Loucy (cell line): ENCODE measurements at regions not wholly inside any gene's neighbourhood (a gene's known extent, or its start where the extent isn't known, plus 50 kb on each side); places are given as distances from the start of the nearest gene placed in this dataset.

ENCODE experiments used
- H2AFZ ChIP-seq: fragments of 200-600 bp; sonication (generic); 2 replicates; pipeline ENCODE4 v1.6.0; 2016; ENCODE audit warnings: antibody characterized with exemption, mild to moderate bottlenecking, low read length, moderate library complexity
- H3F3A ChIP-seq: fragments of 200-600 bp; 2 replicates; pipeline ENCODE4 v1.6.0; 2016; ENCODE audit warnings: antibody characterized with exemption, low read depth, mild to moderate bottlenecking
- H3K27me3 ChIP-seq: fragments of 200-600 bp; sonication (generic); 2 replicates; pipeline ENCODE4 v1.6.1; 2014; ENCODE audit warnings: low read length, mild to moderate bottlenecking; ENCODE audit not compliant: insufficient read depth, poor library complexity, severe bottlenecking
- H3K36me3 ChIP-seq: fragments of 200-600 bp; sonication (generic); 2 replicates; pipeline ENCODE4 v1.6.1; 2016; ENCODE audit warnings: low read length; ENCODE audit not compliant: insufficient read depth
- H3K4me1 ChIP-seq: fragments of 200-600 bp; sonication (generic); 2 replicates; pipeline ENCODE4 v1.5.1; 2014; ENCODE audit warnings: low read length, mild to moderate bottlenecking; ENCODE audit not compliant: insufficient read depth, poor library complexity, severe bottlenecking
- H3K4me2 ChIP-seq: fragments of 200-600 bp; sonication (generic); 2 replicates; pipeline ENCODE4 v1.6.0; 2014; ENCODE audit warnings: antibody characterized with exemption, low read length, low read depth, mild to moderate bottlenecking; ENCODE audit not compliant: poor library complexity, severe bottlenecking
- H3K4me3 ChIP-seq: fragments of 200-600 bp; sonication (generic); 2 replicates; pipeline ENCODE4 v1.5.1; 2014; ENCODE audit warnings: low read length, mild to moderate bottlenecking, mixed read lengths; ENCODE audit not compliant: poor library complexity, severe bottlenecking
- H3K79me2 ChIP-seq: fragments of 200-600 bp; sonication (generic); 2 replicates; pipeline ENCODE4 v1.6.1; 2014; ENCODE audit warnings: low read length; ENCODE audit not compliant: insufficient read depth
- H3K9ac ChIP-seq: fragments of 200-600 bp; sonication (generic); 2 replicates; pipeline ENCODE4 v1.6.0; 2014; ENCODE audit warnings: mild to moderate bottlenecking, low read depth, low read length, moderate library complexity; ENCODE audit not compliant: poor library complexity, severe bottlenecking
- H3K9me2 ChIP-seq: fragments of 200-600 bp; sonication (generic); replicated peaks from 2 replicates; pipeline ENCODE4 v1.6.1; 2016; ENCODE audit warnings: low read depth, low read length, mixed read lengths
- H3K9me3 ChIP-seq: fragments of 200-600 bp; sonication (generic); 2 replicates; pipeline ENCODE4 v1.6.1; 2014; ENCODE audit warnings: mild to moderate bottlenecking, antibody characterized with exemption, low read length, low read depth; ENCODE audit not compliant: insufficient read depth
- H4K20me1 ChIP-seq: fragments of 200-600 bp; sonication (generic); 2 replicates; pipeline ENCODE4 v1.6.0; 2014; ENCODE audit warnings: antibody characterized with exemption, low read length, mild to moderate bottlenecking; ENCODE audit not compliant: insufficient read depth, poor library complexity, severe bottlenecking
- EZH2phosphoT487 ChIP-seq: fragments of 200-600 bp; IDR thresholded peaks from 2 replicates; pipeline ENCODE4 v1.6.1; 2018; ENCODE audit warnings: antibody characterized with exemption, mild to moderate bottlenecking, moderate library complexity, borderline replicate concordance
- TF ChIP-seq, protein P1 (sequence below): fragments of 200-600 bp; sonication (generic); conservative IDR thresholded peaks from 2 replicates; pipeline ENCODE4 v1.5.1; 2014; ENCODE audit warnings: mild to moderate bottlenecking, antibody characterized with exemption, low read length

DNA sequence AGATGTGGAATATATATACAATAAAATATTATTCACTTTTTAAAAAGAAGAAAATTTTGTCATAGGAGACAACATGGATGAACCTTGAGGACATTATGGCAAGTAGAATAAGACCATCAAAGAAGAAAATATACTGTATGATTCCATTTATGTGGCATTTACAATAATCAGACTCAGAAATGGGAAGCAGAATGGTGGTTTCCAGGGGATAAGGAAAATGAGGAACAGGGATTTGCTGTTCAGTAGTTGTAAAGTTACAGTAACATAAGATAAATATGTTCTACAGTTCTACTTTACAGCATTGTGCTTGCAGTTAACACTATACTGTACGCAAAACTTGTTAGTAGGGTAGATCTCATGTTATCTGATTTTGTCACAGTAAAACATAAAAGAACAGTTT lies 1271.0 kb downstream of the LRFN5 start:
- no peaks in the 10 kb centered on the region for H3K36me3 ChIP-seq
- no peak overlapping the region for H3K4me2 ChIP-seq
- no peak overlapping the region for H2AFZ ChIP-seq
- H3K4me1 ChIP-seq: no peaks in the 10 kb centered on the region
- no peaks in the 10 kb centered on the region for H3K79me2 ChIP-seq
- no peaks in the 10 kb centered on the region for H3K9me3 ChIP-seq
- no peaks in the 10 kb centered on the region for H3K9me2 ChIP-seq
- no peak overlapping the region for H3K9ac ChIP-seq
- no peaks in the 10 kb centered on the region for H4K20me1 ChIP-seq
- no peaks in the 10 kb centered on the region for H3F3A ChIP-seq
- H3K4me3 ChIP-seq: no peak overlapping the region
- H3K27me3 ChIP-seq: no peaks in the 10 kb centered on the region
- TF ChIP-seq, protein P1, sequence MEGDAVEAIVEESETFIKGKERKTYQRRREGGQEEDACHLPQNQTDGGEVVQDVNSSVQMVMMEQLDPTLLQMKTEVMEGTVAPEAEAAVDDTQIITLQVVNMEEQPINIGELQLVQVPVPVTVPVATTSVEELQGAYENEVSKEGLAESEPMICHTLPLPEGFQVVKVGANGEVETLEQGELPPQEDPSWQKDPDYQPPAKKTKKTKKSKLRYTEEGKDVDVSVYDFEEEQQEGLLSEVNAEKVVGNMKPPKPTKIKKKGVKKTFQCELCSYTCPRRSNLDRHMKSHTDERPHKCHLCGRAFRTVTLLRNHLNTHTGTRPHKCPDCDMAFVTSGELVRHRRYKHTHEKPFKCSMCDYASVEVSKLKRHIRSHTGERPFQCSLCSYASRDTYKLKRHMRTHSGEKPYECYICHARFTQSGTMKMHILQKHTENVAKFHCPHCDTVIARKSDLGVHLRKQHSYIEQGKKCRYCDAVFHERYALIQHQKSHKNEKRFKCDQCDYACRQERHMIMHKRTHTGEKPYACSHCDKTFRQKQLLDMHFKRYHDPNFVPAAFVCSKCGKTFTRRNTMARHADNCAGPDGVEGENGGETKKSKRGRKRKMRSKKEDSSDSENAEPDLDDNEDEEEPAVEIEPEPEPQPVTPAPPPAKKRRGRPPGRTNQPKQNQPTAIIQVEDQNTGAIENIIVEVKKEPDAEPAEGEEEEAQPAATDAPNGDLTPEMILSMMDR: no peak
- no peak for TF ChIP-seq EZH2phosphoT487

DNA sequence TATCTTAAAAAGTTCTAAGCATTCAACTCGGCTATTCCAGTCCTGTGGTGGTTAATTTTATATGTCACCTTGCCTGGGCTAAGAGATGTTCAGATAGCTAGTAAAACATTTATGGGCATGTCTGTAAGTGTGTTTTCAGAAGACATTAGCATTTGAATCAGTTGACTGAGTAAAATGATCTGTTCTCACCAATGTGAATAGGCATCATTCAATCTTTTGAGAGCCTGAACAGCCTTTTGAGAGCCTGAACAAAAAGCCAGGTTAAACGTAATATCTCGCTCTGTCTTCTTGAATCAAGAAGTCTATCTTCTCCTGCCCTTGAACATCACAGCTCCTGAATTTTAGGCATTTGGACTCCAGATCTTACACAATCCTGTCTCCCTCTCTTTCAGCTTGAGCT lies 1266.1 kb downstream of the LRFN5 start:
- Histone ChIP-seq H3K27me3 (no peaks in the 10 kb centered on the region), H2AFZ (no peak overlapping the region), H3K36me3 (no peaks in the 10 kb centered on the region), H3F3A (no peaks in the 10 kb centered on the region), H3K9me2 (no peaks in the 10 kb centered on the region), H3K9ac (no peak overlapping the region), H4K20me1 (no peaks in the 10 kb centered on the region), H3K79me2 (no peaks in the 10 kb centered on the region), H3K9me3 (no peaks in the 10 kb centered on the region), H3K4me1 (no peaks in the 10 kb centered on the region), H3K4me2 (no peak overlapping the region), H3K4me3 (no peak overlapping the region)
- TF ChIP-seq, protein P1: no peak
- TF ChIP-seq EZH2phosphoT487: no peak

DNA sequence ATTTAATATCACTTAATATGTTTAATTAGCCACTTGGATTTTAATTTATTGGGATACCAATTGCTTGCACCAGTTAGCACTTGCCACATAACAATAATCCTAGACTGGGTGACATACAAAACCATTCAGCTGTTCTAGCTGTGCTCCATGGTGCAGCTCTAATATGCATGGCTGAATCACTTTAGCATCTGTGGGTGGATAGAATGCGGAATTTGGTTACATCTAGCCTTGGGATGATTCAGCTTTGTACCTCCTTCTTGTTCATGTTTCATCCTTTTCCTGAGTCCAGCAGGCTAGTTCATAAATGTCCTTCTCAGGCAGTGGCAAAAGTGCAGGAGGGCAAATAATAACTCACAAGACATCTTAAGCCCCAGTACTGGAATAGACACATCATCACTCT lies 1263.0 kb downstream of the LRFN5 start:
- H2AFZ ChIP-seq: no peak overlapping the region
- no peak overlapping the region for H3K9ac ChIP-seq
- H3K9me2 ChIP-seq: no peaks in the 10 kb centered on the region
- H3K4me1 ChIP-seq: no peaks in the 10 kb centered on the region
- TF ChIP-seq EZH2phosphoT487: no peak
- TF ChIP-seq, protein P1: no peak
- H3K36me3 ChIP-seq: no peaks in the 10 kb centered on the region
- no peaks in the 10 kb centered on the region for H4K20me1 ChIP-seq
- H3K79me2 ChIP-seq: no peaks in the 10 kb centered on the region
- no peaks in the 10 kb centered on the region for H3K9me3 ChIP-seq
- no peaks in the 10 kb centered on the region for H3F3A ChIP-seq
- no peaks in the 10 kb centered on the region for H3K27me3 ChIP-seq
- H3K4me3 ChIP-seq: no peak overlapping the region
- H3K4me2 ChIP-seq: no peak overlapping the region
